GM21381 (cell line): ENCODE measurements at regions not wholly inside any gene's neighbourhood (a gene's known extent, or its start where the extent isn't known, plus 50 kb on each side); places are given as distances from the start of the nearest gene placed in this dataset.
A peak's percentile ranks its signal among the peaks of the same experiment; 100 is the strongest.

Experiments used
- ATAC-seq: cut with Tn5 transposase; IDR thresholded peaks from one replicate; pipeline ENCODE4 v1.9.1; 2021; ENCODE audit warnings: mild to moderate bottlenecking, moderate library complexity; ENCODE audit not compliant: unreplicated experiment

GRCh38 chr2:199707593-199708185 is 143.3 kb downstream of the FTCDNL1 start:
- ATAC-seq, result no peak

- no peak for ATAC-seq
Observed at GRCh38 chr2:199705538-199705937, 145.5 kb downstream of the FTCDNL1 start.

DNA sequence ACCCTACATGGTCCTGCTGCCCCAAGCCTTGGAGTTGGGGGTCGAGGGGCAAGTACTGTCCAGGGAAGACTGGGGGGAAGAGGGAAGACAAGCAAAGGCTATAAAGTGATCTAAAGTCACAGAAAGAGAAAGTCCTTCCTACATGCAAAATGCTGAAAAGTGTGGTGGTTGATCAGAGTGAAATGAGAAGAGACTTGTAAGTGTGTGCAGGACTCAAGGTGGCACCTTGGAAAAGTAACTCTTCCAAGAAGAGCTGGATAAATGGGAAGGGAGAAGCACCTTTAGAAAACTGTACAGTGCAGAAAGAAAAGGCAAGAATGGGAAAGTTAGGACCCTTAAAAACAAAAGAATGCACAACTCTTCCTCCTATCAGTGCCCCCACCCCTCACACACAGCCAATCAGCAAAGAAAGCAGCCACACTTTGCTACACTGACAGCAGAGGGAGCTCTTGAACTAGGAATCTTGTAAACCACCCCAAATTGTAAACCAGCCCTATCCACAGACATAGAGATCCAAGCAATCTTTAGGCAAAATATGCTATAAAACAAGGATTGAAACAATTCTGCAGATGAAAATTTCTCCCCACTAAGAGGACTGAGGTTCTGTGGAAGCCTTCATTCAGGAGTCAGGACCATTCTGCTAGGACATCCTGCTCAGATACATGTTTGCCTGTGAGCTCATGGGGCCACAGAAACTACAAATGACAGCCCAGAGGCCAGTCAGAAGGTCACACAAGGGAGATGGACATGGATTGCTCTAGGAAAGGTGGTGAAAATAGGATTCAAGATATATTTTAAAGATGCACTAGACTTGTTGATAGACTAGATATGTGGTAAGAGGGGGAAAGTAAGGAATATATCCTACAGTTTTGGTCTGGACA is 146.4 kb downstream of the FTCDNL1 start:
- no peak for ATAC-seq

GRCh38 chr2:199703199-199703598 is 147.8 kb downstream of the FTCDNL1 start:
- ATAC-seq, result no peak

DNA sequence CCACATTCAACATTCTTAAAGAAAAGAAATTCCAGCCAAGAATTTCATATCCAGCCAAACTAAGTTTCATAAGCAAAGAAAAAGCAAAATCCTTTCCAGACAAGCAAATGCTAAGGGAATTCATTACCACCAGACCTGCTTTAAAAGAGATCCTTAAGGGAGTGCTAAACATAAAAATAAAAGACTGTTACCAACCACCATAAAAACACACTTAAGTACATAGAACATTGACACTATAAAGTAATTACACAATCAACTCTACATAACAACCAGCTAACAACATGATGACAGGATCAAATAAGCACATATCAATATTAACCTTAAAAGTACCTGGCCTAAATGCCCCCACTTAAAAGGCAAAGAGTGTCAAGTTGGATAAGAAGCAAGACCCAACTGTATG is 153.5 kb downstream of the FTCDNL1 start:
- ATAC-seq, result no peak

- no peak for ATAC-seq
Observed at GRCh38 chr2:199696048-199696447, 154.9 kb downstream of the FTCDNL1 start.

DNA sequence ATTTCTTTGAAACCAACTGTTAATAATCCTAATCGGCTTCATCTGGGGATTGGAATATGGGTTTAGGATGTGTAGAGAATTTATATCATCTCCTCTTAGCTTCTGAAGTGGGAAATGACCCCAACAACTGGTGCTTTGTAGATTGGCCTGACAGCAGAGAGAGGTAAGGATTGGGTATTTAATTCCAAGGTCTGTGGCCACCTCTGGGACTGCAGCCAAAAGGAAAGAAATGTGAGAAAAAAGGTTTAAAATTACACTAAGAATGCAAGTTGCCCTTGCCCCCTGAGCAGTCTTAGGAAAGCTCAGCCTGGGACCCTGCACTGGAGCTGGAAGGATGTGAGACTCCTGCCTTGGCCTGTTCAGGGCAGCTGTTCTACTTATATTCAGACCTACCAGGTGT is 157.1 kb downstream of the FTCDNL1 start:
- no peak for ATAC-seq

DNA sequence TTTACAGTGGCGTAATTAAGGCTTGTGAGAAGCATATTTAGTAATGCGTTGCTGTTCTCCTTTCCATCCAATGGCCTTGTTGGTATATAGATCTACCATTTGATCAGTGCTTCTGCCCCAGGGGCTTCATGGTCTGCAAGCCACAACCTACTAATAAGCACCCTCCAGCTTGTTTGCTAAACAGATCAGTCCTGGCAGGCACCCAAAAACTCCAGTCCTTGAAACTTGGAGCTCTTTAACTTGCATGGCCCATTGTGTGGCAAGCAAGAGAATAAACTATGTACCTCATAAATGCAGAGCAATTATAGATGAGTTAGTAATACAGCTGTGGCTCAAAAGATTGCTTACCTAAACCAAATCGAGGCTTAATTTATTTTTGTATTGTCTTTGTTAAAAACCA is 158.5 kb downstream of the FTCDNL1 start:
- ATAC-seq, result no peak

GRCh38 chr2:199690225-199690624 is 160.8 kb downstream of the FTCDNL1 start:
- ATAC-seq, result no peak

DNA sequence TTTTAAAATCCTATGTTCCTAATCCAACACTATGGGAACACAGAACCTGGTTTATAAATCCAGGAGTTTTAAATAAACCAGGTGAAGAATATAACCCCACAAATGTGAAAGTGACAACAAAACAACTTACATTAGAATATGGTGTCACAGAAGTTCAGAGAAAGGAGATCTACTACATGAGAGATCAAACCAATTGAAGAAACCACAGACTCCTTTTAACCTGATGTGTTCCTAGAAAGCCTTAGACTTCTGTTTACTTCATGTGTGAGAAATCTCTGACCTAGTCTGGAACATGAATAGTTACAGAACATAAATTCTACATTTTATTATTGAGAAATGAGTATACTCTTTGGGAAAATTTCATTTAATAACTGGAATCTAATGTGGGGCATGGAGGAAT is 165.3 kb downstream of the FTCDNL1 start:
- ATAC-seq, result no peak

- ATAC-seq, result peak; percentile 52
Observed at GRCh38 chr2:199684832-199685231, 166.2 kb downstream of the FTCDNL1 start.

- ATAC-seq, result no peak
Observed at GRCh38 chr2:199684168-199684567, 166.8 kb downstream of the FTCDNL1 start.

GRCh38 chr2:199682001-199682400 is 169.0 kb downstream of the FTCDNL1 start:
- no peak for ATAC-seq

DNA sequence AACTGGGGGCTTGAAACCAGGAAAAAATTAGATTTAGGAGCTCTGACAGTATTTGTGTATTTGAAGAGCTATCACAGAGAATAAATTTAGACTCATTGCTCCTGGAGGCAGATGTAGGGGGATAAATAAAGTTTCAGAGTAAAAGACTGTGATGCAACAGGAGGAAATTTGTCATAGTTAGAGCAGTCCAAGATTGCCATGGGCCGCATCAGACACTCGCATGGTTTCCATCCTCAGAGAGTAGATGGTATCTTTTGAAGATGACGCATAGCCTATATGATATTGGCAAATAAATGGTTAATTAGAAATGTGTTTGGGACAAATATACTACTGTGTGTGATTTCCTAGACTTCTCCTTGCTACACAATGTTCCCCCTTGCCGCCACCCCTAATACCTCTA is 170.5 kb downstream of the FTCDNL1 start:
- ATAC-seq, result no peak

- no peak for ATAC-seq
Observed at GRCh38 chr2:199679883-199680282, 171.1 kb downstream of the FTCDNL1 start.

DNA sequence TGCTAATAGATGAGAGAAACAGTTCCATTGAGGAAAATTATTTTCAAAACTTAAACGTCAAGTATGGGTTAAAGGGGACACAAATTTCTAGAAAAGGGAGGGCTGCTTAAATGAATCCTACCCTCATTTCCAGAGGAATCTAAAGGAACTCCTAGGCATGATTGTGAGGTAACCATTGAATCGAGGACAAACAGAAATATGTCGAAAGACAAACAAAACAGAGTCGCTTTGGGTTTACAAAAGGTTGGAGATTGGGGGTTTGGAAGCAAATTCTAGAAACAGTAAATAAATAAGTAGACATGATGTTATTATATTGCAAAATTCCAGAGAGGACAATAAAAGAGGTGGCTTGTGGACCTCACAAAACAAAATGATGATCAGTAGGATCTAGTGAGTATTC is 173.1 kb downstream of the FTCDNL1 start:
- ATAC-seq, result no peak

DNA sequence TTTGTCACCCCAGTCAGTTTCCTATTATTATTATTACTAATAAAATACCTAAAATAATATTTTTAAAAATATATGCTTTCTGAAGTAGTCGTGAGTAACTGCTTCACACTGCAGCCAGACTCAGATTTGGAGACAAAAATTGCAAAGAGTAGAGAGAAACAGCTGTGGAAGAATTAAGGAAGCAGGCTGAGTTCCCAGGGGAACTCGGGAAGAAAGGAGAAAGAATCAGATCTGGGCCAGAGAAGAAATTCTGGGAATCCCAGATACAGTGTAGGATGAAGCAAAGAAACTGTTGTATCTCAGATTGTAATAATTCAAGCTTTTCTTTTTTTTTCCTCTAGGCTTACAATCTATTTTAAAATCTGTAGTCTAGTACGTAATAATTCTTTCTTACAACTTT is 182.3 kb downstream of the FTCDNL1 start:
- ATAC-seq, result no peak

DNA sequence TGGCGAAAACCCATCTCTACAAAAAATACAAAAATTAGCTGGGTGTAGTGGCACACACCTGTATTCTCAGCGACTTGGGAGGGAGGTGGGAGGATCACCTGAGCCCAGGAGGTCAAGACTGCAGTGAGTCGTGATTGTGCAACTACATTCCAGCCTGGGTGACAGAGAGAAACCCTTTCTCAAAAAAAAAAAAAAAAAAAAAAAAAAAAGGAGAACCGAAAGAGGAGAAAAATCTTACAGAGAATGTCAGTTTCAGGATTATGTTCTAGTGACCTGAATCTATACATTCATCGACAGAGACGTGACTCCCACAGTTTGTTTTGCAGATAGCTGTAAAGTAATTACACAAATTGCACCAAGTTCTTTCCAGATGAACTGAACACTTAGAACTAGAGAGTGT is 187.8 kb downstream of the FTCDNL1 start:
- no peak for ATAC-seq

GRCh38 chr2:199662255-199662654 is 188.7 kb downstream of the FTCDNL1 start:
- ATAC-seq, result no peak

DNA sequence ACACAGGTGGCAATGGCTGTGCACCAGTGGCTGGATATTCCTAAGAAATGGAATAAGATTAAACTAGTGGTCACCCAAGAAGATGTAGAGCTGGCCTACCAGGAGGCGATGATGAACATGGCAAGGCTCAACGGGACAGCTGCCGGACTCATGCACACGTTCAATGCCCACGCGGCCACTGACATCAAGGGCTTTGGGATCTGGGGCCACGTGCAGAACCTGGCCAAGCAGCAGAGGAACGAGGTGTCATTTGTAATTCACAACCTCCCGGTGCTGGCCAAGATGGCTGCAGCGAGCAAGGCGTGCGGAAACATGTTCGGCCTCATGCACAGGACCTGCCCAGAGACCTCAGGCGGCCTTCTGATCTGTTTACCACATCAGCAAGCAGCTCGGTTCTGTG is 190.8 kb downstream of the FTCDNL1 start:
- no peak for ATAC-seq

DNA sequence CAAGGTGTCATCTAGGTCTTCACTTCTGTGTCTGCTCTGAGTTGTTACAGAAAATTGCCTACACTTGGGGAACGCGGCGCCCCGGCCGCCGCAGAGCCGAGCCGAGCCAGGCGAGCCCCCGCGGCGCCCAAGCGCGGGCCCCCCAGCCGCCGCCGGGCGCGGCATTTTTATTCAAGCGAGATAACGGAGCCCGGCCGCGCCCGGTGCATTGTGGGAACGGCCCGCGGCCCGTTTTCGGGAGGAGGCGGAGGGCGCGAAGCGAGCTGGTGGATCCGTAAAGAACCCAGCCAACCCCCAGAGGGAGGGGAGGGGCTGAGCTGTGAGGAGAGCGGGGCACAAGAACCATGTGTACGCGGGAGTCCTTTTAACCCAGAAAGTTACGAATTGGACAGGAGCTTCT is 191.8 kb downstream of the FTCDNL1 start:
- no peak for ATAC-seq

- peak; percentile 82 for ATAC-seq
Observed at GRCh38 chr2:199646439-199646838, 188.7 kb upstream of the SATB2 start.

GRCh38 chr2:199631129-199631528 is 173.4 kb upstream of the SATB2 start:
- ATAC-seq, result no peak
